GM19328 (cell line): ENCODE measurements at regions not wholly inside any gene's neighbourhood (a gene's known extent, or its start where the extent isn't known, plus 50 kb on each side); places are given as distances from the start of the nearest gene placed in this dataset.

Experiments
- ATAC-seq: cut with Tn5 transposase; IDR thresholded peaks from one replicate; pipeline ENCODE4 v1.9.1; 2021; ENCODE audit warnings: mild to moderate bottlenecking, moderate library complexity; ENCODE audit not compliant: unreplicated experiment

DNA sequence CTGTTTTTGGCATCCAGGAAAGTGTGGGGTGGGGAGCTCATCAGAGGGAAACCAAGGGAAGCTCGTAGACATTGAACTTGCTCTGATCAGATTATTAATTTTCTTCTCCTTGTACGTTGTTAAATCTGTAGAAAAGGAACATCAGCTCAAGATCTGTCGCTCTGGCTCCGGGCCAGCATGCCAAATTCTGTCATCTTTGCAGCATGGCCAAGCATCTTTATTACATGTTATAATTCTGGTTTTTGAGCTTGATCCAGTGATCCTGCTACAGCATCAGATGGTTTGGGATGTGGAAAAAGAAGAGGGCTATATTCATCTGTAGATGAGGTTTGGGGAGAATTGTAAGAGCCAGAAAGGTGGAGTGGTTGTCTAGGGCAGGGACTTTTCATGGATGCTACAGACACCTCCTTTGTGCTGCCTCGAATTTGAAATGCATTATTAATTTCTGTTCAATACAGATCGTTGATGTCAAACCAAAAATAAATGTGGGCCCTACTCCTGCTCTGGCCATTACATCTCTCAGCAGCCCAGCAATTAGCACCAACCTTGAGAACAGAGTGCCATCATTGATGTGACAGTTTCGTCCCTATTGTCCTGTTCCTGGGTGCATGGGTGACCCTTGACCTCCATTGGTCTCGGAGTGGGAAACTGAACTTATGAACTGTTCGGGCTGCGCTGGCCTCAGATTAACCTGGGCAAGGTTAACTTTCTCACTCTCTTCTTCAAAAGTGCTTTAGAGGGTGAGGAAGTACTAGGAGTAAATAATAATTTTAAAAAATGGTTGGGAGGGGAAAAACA, 250.8 kb downstream of the SOX4 start:
- ATAC-seq, result no peak

DNA sequence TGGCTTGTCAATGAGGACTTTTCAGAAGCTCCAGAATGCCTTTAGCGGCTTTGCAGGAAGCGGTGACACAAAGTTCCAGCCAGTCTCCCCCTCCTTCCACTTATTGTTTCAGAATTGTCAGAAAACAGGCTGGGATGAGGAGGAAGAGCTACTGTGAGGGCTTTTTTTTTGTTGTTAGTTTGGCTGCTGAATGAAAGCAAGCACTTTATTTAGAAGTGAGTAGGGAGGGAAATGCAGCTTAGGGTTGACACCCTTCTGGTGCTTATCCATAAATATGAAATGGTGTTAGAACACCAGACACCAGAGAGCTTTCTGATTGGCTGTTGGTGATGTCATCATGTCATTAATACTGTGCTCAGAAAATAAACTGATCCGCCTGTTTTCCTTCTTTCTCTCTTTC, 251.5 kb downstream of the SOX4 start:
- no peak for ATAC-seq

DNA sequence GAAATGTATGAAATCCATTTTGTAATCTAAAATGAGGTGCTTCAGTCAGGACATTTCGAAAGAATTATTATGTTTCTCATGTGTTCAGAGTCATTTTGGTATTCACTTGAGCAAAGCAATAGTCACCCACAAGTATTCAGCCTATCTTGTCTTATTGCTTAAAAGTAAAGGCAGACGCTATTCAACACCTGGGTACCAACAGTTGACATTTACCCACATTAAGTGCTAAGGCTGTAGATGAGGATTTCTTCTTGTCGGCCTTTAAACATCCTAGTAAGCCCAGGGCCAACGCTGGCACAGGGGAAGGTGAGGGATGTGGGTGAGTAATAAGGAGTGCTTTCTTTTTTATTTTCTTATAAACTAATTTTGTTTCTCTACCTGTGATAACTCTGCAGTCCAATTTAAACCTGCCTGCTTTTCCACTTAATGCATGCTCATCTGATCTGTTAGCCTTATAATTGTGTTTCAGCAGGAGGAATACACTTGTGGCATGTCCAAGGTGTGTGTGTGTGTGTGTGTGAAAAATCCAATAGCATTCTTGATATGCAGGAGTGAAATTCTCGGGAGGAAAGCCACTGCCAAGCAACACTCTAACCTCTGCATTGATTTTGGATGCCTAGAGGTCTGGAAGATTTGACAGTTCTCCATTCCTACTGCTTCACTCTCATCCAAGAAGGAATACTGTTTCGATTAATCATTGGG, 252.0 kb downstream of the SOX4 start:
- no peak for ATAC-seq

DNA sequence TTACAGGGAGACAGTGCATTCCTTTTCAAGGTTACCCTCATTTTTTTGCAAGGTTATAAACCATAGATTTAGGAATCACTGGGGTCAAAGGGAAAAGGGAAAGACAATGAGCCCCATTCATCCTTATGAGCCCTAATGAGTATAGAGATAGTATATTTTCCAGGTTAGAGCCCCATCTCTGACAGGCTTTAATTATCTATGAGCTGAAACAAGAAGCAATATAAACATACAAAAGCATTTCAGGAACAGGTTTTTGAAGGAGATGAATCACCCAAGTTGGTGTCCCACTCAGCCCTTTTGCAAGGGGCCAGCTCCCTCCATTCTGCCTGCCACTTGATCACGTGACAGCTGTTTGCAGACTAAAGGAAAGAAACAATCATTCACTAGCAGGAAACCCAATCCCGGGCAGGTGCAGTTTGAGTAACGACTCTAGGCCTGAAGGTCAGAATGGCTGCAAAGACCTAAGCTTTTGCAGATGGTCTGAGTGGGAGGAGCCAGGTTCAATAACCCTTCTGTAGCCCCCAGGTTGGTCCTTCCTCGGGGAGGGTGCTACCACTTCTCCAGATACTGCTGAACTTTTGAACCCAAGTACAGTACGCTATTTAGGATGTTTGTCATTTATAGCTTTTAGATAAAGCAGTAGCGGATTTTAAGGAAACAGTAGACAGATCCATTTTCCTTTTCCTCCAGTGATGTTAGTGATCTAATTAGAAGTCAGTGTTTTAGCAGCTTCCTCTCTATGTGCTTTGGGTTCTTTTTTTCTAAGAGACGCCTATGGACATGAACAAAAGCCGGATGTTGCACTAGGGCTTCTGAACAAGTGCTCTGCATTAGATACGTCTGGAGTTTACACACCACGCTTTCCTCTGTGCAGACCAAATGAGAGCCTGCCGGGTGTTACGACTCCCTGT, 253.2 kb downstream of the SOX4 start:
- ATAC-seq, result no peak

DNA sequence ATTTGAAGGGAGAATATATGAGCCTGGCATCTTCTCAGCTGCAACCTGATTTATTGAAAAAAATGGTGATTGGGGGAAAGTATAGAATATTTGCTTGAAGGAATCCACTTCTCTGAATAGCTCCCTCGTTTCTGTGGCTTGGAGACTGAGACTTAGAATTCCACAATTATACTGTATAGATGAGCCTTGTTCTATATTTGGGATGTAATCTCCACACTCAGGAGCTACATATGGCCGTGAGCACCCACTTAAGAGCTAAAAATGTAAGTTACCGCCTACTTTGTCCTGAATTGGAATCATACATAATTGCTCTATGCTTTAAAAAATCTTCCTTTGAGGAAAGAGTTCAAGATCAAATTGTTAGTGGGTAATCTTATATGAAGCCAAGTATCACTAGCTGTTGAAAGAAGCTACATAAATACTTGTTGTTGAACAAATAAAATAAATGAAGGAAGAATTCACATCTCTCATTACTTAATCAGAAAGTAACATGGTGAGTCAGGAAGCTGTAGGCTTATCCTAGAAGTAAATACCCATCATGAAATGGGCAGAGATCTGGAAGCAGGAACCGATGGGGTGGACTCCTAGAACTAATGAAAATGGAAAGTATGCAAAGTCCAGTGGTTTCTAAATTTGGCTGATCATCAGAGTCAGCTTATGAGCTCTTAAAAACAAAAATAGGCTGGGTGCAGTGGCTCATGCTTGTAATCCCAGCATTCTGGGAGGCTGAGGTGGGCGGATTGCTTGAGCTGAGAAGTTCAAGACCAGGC, 254.3 kb downstream of the SOX4 start:
- no peak for ATAC-seq

DNA sequence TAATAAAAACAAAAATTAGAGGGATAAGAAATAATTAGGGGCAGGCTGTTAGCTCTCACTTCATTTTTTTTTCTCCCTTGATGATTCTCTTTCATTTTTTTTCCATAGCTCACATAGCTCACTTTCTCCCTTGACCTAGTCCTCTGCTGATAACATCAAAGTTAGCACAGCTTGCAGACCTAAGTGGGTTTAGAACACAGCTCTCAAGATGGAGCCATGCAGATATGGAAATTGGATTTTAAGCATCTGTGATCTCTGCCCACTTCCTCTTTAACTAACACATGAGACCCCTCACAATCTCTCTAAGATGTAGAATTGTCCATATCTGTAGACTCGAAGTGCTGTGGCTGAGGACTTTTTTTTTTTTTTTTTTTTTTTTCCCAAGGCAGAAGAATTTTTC, 257.1 kb downstream of the SOX4 start:
- ATAC-seq, result no peak

DNA sequence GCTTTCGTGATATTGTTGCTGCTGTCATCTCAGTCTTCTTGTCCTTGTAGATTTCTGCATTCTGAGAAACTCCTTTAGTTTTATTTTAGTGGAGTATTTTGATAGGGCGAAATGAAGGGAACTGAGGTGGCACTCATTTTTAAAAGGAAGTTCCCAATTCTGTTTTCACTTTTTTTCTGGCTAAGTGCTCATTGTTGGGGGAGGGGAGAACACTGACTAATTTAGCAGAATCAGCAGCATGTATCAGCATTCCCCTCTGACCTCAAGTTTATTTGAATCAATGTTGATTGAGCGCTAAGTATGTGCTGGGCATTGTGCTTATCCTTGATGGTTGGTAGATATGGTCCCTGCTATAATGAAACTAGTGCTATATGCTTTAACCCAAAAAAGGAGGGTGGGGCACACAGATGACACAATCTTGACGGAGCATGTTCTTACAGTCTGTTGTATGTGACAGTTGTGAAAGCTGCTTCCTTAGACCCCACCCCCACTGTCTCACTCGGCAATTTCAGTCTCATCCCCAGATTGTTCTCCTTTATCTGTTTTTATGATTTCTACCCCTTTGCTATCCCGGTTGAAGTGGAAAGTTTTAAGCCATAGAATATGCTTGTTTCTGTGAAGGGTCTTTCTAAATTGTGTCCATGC, 262.4 kb downstream of the SOX4 start:
- ATAC-seq, result no peak

DNA sequence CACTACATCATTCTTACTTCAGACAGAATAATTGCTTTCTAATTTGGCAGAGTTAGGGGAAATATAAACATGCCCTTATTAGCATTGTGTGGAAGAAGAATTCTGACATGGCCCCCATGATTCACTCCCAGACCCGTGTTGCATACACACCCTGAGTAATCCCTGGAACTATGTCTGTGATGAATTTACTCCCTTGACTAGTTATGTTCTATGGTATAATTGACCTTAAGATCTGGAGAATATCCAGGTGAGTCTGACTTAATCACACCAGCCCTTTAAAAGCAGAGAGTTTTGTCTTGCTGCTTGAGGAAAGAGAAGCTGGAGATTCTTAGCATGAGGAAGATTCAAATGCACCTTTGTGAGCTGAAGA, 262.9 kb downstream of the SOX4 start:
- no peak for ATAC-seq

DNA sequence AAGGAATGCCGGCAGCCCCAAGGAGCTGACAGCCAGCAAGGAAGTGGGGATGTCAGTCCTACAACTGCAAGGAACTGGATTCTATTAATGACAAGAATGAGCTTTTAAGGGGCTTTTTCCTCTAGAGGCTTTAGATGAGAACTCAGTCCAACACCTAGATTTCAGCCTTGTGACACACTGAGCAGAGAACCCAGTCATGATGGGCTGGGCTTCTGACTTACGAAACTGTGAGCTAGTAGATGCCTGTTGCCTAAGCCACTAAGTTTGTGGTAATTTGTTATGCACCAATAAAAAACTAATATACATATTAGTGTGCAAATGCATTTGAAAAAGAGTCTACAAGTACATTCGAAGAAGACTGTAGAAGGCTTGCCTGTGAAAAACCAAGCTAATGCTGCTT, 263.3 kb downstream of the SOX4 start:
- ATAC-seq, result no peak

DNA sequence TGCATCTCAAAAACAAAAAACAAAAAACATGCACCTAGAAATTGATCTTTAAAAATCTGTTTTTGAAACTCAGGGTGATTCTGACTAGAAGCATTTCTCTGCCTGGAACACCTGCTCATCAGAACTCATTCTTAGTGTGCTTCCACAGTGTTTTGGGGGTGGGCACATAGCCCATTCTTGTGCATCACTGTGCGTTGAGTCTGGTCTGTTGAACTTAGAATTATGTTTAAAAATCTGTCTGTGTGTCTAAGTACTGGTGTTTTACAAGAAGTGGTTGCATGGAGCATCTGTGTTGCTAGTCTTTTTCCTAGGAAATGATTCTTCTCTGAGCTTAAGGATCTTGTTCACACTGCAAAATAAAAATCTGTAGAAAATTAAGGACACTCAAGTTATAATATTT, 264.5 kb downstream of the SOX4 start:
- no peak for ATAC-seq

DNA sequence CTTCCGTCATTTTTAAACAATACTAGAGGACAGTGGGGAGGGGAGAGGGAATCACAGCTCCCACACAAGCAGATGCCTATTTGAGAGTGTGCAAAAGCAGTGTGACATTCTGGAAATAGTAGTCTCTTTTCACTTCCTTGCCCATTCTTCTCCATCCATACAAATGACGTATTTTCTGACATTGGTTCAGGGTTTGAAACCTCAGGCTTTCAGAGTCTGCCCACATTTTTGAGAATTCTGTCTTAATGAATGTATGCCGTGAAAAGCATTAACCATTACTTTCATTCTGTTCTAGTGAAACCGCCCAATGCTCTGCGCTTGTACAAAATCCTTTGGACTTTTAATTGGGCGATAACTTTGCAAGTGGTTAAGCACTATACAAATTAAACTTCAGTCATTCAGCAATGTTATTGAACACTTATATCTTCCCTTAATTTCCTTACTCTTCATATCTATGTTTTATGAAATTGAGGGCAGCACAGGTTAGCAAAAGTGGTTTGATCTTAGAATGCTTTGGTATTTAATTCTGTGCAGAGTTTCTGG, 265.7 kb downstream of the SOX4 start:
- no peak for ATAC-seq

DNA sequence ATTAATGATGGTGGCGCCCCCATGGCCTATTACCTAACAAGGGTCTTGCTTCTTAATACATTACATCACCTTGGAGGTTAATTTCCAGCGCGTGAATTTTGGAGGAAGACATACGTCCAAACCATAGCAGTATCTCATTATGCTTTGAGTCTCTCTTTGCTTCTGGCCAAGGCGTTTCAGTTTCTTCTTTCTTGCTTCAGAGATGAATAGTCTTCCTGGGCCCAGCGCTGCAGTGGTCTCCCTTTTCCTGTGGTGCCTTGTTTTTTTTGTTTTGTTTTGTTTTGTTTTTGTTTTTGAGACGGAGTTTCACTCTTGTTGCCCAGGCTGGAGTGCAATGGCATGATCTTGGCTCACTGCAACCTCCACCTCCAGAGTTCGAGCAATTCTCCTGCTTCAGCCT, 268.4 kb downstream of the SOX4 start:
- no peak for ATAC-seq

DNA sequence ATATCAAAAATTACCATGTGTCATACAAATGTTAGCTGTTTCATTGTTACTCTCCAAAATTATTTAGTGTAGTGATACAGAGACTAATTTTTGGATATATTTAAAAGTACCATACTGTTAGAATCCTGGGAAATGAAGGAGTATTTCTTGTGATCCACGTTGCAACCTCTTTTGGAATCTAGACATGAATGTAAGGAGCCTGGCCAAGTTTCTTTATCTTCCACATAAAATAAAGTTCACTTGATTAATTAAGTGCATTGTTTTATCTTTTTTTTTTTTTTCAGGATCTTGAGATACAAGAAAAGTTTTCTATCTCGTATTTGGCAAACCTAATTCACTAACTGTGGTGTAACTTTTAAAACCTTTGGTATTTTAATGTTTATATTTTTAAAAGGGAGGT, 270.7 kb downstream of the SOX4 start:
- ATAC-seq, result no peak

DNA sequence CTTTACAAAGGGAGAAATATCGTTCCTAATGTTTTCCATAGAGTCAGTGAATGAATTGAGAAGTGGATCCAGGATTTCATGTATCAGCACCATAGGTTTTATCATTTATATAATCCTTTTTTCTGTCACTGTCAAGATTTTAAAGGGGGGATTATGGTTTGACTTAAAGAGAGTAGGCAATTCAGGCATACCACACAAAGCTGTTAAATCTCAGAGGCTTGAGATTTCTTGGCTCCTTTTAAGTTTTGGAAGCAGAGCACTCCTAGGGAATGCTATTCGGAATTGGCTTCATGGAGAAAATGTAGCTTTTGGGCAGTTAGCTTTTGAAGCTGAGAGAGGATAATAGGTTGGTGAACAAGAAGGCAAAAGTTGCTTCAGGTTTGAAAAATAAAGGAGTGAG, 274.7 kb downstream of the SOX4 start:
- ATAC-seq, result no peak

DNA sequence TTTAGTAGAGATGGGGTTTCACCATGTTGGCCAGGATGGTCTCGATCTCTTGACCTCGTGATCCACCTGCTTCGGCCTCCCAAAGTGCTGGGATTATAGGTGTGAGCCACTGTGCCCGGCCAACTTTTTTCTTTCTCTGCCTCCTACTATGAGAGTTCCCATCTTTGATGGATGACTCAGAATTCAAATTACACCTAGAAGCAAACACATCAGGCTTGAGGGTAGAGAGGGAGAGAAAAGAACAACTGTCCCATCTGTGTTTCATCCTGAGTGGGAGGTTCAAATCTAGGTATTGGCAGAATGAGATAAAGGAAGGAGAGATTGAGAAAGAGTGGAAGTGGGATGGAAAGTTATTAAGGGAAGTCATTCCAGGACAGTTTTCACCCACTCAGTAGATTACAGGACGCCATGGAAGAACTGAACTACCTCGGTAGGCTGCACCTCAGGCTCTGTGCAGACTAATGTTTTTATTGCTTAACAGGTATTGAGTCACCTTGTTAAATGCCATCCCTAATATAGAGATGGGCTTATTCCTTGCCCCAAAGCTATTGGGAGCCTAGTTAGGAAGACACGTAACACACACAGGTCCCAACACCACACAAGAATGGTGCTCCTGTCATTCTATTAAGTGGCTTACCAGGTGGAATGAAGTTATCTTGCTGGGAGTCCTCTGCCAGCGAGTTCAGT, 275.7 kb downstream of the SOX4 start:
- ATAC-seq, result no peak

DNA sequence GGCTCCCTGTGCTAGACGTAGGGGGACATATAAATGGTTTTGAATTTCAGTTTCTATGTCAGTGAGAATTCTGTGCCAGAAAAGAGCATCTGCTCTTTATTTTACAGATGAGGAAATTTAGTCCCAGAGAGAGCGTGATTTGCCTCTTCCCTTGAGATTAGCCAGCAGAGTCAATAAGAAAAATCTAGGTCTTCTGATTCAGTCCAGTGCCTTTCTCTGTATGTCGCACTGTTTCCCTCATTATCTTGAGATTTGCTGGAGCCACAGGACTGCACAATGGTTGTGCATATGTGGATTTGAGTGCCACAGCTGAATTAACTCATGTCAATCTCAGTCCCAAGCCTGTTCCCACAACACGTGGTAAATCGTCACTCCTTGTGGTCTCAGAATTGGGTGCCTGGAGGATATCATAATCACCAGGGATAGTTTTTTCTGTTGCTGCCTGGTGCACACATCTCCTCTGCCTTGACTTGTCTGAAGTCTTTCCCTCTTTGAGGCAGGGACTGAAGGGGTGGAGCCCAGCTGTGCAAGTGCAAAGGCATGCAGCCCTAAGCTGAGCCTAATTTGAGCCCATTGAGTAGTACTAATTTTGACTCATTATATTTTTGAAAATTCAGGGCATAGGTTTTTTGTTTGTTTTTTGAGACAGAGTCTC, 276.7 kb downstream of the SOX4 start:
- no peak for ATAC-seq

DNA sequence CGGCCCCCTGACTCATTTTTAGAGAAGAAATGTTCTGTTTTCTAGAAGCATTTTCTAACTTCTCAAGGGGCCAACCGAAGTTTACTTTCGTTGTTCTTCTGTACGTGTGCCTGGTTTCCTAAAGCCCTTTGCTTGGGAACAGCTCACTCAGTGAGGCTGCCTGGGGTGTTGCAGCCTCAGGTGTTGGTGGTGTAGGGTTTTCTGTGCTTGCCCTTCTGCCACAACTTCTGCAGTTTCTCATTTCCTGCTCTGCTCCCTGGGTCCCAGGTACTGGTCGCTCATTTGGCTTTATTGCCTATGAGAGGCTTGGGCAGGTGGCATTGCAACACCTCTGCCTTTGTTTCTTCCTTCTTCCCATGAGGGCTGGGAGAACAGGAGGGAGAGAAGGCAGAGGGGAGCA, 278.3 kb downstream of the SOX4 start:
- no peak for ATAC-seq

DNA sequence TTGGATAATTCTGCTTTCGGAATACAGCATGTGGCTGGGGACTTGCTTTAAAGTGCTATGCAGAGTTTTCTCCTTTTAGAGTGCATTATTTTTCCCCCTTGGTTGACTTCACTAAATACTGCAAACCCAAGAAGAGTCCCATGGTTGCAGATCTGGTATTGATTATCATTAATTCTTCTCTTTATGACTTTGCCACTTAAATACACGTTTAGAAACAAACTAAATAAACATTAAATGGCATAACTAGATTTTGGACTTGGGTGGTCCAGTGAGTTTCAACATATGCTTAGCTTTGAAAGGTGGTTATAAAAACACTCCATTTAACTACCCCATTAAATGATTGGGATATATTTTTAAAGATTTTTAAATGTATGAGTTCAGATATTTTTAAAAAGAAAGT, 279.2 kb downstream of the SOX4 start:
- no peak for ATAC-seq

DNA sequence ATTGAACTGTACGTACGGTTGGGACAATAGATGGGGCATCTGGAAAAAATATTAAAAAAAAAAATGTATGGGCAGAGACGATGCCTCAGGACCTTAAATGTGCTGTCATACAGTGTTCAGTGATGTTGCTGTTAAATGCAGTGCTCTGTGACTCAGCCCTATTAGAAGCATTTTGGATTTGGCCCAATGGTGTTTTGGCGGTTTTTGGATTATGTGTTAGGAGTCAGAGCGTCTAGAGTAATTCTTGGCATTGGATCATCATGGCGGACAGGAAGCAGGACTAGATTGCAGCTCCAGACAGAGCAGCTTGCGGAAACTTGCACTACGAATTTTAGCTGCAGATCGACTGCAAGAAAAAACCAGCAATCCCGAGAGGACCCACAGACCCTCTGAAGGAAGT, 280.0 kb downstream of the SOX4 start:
- ATAC-seq, result no peak
